Skeletal muscle tissue (tissue), 3 donors: ENCODE measurements at regions not wholly inside any gene's neighbourhood (a gene's known extent, or its start where the extent isn't known, plus 50 kb on each side); places are given as distances from the start of the nearest gene placed in this dataset.
"Not testable (repeated sequence)": the region's sequence is repeated elsewhere in the genome, so short reads cannot be mapped to it uniquely, and the experiment has no call there.

Source experiments
- H3K27ac ChIP-seq: one replicate; pipeline ENCODE4 v1.7.0; 2013; ENCODE audit warnings: mild to moderate bottlenecking, low read depth, low read length, inconsistent platforms
- H3K27me3 ChIP-seq, 3 donors: one replicate each; pipeline ENCODE4 v1.7.0; 2013; ENCODE audit warnings: low read length in 3 of 3; ENCODE audit not compliant: control insufficient read depth in 3 of 3, insufficient read depth in 3 of 3
- H3K36me3 ChIP-seq, 3 donors: one replicate each; pipeline ENCODE4 v1.7.0; 2013; ENCODE audit warnings: low read length in 3 of 3; ENCODE audit not compliant: control insufficient read depth in 3 of 3, insufficient read depth in 3 of 3
- H3K4me1 ChIP-seq, 3 donors: one replicate each; pipeline ENCODE4 v1.7.0; 2013; ENCODE audit warnings: low read length in 3 of 3, mild to moderate bottlenecking in 3 of 3; ENCODE audit not compliant: control insufficient read depth in 3 of 3, insufficient read depth in 3 of 3
- H3K4me3 ChIP-seq, 3 donors: one replicate each; pipeline ENCODE4 v1.7.0; 2013; ENCODE audit warnings: low read length in 3 of 3
- H3K9ac ChIP-seq, 3 donors: one replicate each; pipeline ENCODE4 v1.7.0; 2013; ENCODE audit warnings: low read length in 3 of 3, mild to moderate bottlenecking in 3 of 3, moderate library complexity in 2 of 3, low read depth in 1 of 3
- H3K9me3 ChIP-seq, 3 donors: one replicate each; pipeline ENCODE4 v1.7.0; 2013; ENCODE audit warnings: low read length in 3 of 3; ENCODE audit not compliant: control insufficient read depth in 3 of 3
- donor health status: Osteomylitis.

DNA sequence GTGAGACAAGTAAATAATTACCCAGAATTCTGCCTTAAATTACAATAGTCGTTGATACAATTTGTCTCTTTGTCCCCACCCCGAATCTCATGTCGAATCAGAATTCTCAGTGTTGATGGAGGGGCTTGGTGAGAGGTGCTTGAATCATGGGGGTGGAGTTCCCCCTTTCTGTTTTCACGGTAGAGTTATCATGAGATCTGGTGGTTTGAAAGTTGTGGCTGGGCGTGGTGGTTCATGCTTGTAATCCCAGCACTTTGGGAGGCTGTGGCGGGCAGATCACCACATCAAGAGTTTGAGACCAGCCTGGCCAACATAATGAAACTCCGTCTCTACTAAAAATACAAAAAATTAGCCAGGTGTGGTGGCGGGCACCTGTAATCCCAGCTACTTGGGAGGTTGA is 75.0 kb upstream of the GNAQ start:
- H3K27ac ChIP-seq, H3K9ac ChIP-seq, H3K27me3 ChIP-seq, H3K9me3 ChIP-seq, H3K36me3 ChIP-seq, H3K4me1 ChIP-seq, H3K4me3 ChIP-seq: not testable (repeated sequence)

- no peaks in the 10 kb centered on the region for H3K4me1 ChIP-seq
- no peaks in the 10 kb centered on the region for H3K36me3 ChIP-seq
- no peaks in the 10 kb centered on the region for H3K27me3 ChIP-seq
- H3K9ac ChIP-seq, result no peak overlapping the region
- no peak overlapping the region for H3K4me3 ChIP-seq
- no peak overlapping the region for H3K27ac ChIP-seq
- peaks cover 0 to 3% (median 0%) of the 10 kb centered on the region in 3 donors for H3K9me3 ChIP-seq
Measured at GRCh38 chr9:78103971-78104433, 72.4 kb upstream of the GNAQ start.

DNA sequence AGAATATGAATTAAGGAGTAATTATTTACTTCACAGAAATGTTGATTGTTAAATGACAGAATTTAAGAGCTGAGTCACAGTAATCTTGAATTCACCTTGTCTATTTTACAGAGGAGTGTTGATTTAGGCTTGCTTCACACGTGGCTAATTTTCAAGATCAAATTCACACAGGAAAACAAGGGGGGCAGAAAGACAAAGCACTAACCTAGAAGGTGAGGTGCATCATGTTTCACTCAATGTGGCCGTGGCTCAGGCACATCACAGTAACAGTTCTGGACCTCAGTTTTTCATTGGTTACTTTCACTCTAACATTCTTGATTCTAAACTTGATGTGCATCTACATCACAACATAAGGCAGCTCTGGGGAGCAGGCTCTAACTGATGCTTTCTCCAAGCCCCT is 69.6 kb upstream of the GNAQ start:
- Histone ChIP-seq H3K27me3 (no peaks in the 10 kb centered on the region), H3K27ac (no peak overlapping the region), H3K4me3 (no peak overlapping the region), H3K4me1 (no peaks in the 10 kb centered on the region), H3K36me3 (no peaks in the 10 kb centered on the region), H3K9ac (no peak overlapping the region), H3K9me3 (peaks cover 0 to 3% (median 0%) of the 10 kb centered on the region in 3 donors)

DNA sequence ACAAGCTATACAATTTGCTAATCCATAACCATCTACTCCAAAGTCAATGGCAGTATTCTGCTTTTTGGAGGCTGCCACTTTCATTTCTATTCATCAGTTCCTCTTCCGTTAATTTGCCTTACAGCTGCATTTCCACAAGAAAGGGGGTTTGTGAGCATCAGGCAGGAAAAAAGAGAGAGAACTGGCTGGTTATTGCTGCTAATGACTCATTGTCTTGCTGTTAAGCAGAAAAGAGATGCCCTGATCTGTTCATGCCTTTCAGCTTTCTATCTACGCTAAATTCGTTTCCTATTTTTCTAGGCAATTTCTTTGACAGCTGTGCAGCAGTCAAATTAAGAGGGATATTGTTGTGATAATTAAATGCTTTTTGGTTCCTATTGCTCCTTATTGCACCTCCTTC is 65.9 kb upstream of the GNAQ start:
- Histone ChIP-seq H3K4me1 (no peaks in the 10 kb centered on the region), H3K36me3 (no peaks in the 10 kb centered on the region), H3K27me3 (no peaks in the 10 kb centered on the region), H3K4me3 (no peak overlapping the region), H3K9ac (peak overlapping the region in 1 of 3 donors; percentile 30), H3K27ac (no peak overlapping the region), H3K9me3 (peaks cover 0 to 3% (median 0%) of the 10 kb centered on the region in 3 donors)

DNA sequence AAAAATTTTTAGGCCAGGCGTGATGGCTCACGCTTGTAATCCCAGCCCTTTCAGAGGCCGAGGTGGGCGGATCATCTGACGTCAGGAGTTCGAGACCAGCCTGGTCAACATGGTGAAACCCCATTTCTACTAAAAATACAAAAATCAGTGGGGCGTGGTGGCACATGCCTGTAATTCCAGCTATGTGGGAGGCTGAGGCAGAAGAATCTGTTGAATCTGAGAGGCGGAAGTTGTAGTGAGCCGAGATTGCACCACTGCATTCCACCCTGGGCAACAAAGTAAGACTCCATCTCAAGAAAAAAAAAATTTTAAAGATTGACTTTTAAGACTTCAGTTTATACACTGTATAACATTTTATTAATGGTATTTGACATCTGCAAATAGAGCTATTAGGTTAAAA is 60.1 kb upstream of the GNAQ start:
- Histone ChIP-seq H3K36me3 (no peaks in the 10 kb centered on the region), H3K27ac (no peak overlapping the region), H3K27me3 (no peaks in the 10 kb centered on the region), H3K4me3 (no peak overlapping the region), H3K9me3 (no peaks in the 10 kb centered on the region), H3K9ac (no peak overlapping the region), H3K4me1 (no peaks in the 10 kb centered on the region)

DNA sequence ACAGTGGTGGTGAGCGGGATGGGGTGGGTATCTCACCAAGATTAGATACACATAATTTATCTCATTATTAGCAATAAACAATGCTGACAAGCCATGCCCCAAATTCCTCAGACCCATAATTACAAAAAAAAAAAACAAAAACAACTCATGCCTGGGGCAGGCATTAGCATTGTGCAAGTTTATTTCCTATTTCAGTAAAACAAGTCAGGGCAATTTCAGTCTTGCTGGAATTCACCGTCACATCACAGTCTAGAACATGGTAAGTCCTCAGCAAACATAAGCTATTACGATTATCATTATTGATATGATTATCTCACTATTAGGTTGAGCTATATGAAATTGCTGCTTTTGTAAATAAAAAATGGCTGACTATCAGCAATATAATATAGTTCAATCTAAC is 57.5 kb upstream of the GNAQ start:
- Histone ChIP-seq H3K9me3 (no peaks in the 10 kb centered on the region), H3K36me3 (no peaks in the 10 kb centered on the region), H3K4me3 (no peak overlapping the region), H3K4me1 (no peaks in the 10 kb centered on the region), H3K27me3 (no peaks in the 10 kb centered on the region), H3K27ac (no peak overlapping the region), H3K9ac (no peak overlapping the region)

GRCh38 chr9:78088190-78088589 is 56.6 kb upstream of the GNAQ start:
- not testable (repeated sequence) for H3K27ac ChIP-seq, H3K4me3 ChIP-seq, H3K27me3 ChIP-seq, H3K36me3 ChIP-seq, H3K4me1 ChIP-seq, H3K9me3 ChIP-seq, H3K9ac ChIP-seq
